ENCODE measurements at regions not wholly inside any gene's neighbourhood (a gene's known extent, or its start where the extent isn't known, plus 50 kb on each side); places are given as distances from the start of the nearest gene placed in this dataset.
"Not testable (repeated sequence)": the region's sequence is repeated elsewhere in the genome, so short reads cannot be mapped to it uniquely, and the experiment has no call there.

DNA sequence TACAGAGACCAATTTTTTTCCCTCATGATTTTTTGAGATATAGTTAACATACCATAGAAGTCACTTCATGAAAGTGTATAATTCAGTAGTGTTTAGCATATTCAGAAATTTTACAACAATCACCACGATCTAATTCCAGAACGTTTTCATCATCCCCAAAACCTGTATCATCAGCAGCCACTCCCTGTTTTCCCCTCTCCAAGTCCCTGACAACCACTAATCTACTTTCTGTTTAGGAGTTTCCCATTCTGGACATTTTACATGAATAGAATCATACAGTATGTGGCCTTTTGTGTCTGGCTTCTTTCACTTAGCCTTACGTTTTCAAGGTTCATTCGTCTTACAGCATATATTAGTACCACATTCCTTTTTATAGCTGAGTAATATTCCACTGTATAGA lies 204.2 kb upstream of the PLD5 start:
- no peak for DNase-seq

DNA sequence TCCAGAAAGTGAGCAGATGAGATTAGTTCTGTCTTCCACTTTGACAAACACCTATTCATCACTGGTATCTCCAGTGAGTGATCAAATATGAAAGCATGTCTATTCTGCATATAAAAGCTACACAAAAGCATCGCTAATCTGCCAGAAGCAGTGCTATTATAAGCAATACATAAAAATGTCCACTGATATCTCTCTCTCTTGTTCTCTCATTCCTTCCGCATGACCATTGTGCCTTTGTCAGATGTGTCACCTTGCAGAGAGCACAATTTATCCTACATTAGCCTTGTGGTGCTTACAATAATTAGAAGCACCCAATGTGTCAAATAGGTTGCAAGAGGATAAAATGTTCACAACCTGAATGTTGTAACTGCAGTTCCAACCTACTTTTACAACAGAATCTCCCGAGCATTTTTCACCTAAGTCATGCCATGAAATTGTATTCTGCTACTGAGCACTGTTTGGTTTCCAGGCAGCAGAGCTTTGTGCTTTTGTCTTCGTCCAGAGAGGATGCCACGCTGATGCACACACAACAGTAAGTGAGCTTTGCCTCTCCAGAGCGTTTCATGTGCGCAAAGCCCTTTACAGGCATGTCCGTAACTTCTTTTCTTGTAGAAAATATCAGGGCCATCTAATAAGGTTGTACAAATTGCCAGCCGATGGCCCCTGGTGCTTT lies 198.7 kb upstream of the PLD5 start:
- no peak for DNase-seq

DNA sequence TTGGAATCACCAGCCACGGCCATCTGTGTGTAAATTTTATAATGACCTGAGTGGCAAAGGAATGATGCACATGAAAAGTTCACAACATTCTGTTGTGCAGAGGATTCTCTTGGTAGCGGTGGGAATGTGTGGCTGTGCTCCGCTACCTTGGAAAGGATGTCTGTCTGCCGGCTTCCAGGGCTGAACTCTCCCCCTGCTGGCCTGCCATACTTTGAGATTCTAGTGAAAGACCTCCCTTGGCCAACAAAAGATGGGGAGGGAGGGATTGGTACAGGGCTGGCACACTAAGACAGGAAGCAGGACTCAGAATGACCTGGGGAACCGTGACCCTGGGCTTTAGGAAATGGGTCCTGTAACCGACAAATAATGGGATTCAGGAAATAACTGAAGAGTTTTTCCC lies 194.5 kb upstream of the PLD5 start:
- no peak for DNase-seq

DNA sequence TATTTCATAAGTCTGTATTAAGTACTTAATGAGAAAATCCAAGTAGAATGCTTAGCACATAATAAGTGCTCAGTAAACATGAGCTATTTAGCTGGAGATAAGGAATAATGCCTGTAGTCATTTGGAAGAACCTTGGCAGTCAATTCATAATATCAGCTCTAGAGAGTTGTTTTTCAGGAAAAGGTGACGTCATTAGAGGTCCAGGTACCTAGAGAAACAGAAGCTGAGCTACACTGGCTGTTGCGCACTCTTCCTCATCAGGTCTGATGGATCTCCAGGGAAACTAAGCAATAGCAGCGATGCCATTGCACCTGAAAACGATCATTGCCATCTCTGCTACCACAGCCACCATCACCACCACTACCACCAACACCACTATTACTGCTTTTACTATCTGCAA lies 187.8 kb upstream of the PLD5 start:
- DNase-seq, result no peak

DNA sequence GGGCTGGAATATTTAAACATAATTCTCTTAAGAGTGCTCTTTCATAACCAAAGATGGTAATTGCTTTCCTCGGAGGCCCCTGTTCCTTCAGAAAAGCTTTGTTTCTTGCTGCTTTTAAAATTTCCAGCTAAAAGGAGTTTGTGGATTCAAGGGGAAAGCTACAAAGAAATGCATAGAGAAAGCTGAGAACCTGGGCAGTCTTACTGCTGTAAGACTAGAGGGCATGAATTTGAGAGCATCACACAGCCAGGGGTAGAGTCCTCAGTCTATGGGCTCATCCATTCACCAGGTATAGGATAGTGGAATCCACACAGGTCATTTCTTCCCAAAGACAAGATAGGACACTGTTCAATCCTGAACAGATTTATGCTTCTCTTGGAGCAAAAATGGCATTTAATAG lies 186.3 kb upstream of the PLD5 start:
- DNase-seq, result no peak

DNA sequence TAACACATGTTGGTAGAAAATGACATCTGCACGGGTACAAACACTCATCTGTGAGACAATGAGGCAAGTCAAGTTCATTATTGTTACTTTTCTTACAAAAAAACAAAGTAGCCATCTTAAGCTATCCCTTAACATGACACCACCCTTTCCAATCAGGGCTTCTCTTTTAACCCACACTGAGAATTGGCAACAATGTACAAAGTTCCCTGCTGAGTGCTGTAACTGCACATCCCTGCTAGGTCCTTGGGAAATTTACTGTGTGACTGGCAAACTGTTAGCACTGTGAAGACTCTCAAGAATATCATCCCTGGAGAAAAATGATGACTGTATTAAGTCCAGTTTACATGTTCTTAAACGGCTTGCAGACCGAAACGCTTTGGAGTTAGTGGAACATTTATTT lies 185.8 kb upstream of the PLD5 start:
- DNase-seq, result no peak

DNA sequence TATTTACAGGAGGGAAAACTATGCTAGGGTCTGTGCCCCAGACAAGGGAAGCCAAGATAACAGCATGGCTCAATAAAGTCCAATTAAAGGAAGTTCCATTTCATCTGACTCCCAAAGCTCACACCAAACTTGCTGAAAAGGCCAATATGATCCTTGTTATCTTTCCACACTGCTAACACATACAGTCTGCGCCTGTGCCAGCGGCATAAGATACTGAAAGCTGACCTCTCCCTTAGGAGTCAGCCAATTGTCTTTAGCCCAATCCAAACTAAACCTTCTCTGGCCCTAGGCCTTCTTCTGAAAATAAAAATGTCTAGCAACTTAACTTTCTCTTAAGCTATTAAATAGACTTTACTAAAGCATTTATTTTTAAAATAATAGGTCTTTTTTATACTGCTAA lies 179.0 kb upstream of the PLD5 start:
- DNase-seq, result no peak

DNA sequence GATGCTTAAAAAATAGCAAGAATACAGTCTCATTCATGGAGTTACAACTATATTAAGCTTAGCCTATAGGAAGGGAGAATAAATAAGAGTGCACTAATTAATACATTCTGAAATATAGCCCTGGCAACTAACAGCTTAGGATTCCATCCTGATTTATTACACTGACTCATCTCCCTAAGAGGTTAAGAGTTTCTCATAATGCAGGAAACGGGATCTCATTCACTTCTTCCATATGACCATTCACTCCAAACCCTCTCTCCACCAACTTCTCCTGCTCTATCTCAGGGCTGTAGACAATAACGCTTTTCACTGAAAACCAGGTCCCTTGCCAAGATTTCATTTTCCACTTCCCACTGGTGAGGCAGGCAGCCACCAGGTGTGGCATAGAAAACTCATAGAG lies 168.5 kb upstream of the PLD5 start:
- peak; percentile 24 for DNase-seq

DNA sequence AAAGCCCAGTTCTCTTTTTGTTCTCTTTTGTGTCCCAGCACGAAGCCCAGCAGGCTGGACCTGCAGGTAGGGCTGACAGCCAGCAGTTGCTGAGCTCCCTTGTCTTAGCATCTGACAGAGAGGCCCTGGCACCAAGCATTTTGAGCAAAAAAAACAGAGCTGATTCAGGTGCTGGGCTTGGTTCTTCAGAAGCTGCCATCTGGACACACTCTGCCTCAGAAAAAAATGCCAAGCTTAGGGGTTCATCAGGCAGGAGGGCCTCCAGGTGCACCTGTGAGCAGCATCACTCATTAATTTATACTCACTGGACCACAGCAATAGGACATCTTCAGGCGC lies 167.1 kb upstream of the PLD5 start:
- DNase-seq, result no peak

DNA sequence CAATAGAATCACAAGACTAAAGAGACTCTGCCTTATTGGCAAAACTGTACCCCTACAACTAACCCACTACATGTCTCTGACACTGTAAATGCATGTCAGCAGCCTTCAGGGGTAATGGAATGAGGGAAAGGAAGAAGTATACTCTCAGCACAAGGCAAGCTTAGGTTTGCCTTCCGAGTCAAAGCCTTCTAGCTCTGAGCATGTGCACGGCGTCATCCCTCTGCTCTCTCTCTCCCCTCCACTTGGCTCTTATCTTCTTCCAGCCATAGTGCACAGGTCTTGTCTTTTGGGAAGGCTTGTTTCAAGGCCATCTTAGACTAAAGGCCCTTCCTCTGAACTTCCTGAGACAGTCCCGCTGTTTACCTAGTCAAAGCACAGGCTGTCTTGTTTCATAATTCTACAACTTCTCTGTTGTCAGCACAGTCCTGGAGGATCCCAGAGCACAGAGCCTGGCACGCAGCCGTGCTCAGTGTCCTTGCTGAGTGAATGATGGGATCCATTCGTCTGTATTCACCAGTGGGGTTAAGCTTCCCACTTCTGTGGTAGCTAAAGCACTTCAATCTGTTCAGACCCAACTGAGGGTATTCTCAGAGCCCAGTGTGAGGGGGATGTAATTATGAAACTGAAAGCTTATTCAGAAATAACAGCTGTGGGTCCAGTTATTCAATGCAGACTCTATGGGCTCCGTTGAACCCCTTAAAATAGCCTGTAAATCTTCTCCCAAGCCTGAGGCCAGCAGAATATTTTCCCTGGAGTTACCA lies 166.5 kb upstream of the PLD5 start:
- no peak for DNase-seq

DNA sequence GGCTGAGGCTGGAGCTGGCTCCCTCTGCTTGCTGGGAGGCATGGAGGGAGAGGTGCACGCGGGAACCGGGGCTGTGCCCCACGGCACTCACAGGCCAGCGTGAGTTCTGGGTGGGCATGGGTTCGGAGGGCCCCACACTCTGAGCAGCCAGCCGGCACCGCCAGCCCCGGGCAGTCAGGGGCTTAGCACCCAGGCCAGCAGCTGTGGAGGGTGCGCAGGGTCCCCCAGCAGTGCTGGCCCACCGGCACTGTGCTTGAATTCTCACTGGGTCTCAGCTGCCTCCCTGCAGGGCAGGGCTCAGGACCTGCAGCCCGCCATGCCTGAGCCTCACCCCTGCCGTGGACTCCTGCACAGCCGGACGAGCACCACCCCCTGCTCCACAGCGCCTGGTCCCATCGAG lies 164.9 kb upstream of the PLD5 start:
- DNase-seq, result no peak

DNA sequence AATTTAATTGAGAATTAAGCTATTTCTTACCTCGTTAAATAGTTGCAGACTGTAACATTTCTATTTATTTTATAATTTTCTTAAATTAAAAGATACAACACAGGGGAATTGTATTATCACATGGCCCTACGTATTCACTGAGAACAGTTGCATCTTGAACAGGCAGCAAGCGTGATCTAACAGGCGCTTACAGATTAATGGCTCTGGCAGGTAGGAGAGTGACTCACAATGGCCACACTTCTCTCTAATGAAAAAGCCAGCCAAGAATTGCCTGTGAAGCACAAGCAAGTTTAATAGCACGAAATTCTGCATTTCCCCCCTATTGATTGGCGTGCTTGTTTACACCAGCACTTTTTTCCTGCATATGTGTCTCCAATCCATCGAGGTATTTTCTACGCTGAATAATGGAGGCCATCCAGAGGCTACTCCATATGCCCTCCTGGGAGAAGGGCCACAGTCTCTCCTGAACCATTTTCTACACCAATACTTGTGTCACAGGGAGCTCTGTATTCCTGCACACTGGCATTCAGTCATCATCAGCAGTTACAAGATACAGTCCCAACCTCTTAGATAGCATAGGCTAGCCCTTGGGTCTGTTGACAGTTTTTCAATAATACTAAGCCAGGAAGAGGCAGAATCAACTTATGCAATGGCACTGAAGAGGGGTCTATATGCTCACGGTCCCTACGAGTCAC lies 150.6 kb upstream of the PLD5 start:
- DNase-seq, result no peak

DNA sequence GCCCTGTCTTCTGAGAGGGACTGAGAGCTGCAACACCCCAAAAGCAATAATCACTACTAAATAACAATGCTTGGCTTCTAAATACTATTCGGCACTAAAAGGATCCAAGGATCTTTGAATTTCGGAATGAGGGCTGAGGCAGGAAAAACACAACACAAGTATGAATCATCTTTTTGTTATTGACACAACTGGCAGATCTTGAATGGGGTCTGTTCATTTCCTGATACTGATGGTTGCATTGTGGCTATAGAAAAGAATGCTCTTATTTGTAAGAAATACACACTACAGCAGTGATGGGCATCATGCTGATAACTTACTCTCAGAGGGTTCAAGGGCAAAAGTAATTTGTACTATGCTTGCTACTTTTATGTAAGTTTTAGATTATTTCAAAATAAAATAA lies 149.2 kb upstream of the PLD5 start:
- no peak for DNase-seq

DNA sequence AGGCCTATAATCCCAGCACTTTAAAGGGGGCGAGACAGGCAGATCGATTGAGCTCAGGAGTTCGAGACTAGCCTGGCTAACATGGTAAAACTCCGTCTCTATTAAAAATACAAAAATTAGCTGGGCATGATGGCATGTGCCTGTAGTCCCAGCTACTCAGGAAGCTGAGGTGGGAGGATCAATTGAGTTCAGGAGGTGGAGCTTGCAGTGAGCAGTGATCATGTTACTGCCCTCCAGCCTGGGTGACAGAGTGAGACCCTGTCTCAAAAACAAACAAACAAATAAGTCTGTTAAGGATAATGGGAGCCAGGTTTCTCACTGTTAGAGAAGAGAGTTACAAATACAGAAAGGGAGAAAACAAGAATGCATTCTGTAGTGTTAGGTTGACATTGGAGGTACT lies 148.7 kb upstream of the PLD5 start:
- not testable (repeated sequence) for DNase-seq

DNA sequence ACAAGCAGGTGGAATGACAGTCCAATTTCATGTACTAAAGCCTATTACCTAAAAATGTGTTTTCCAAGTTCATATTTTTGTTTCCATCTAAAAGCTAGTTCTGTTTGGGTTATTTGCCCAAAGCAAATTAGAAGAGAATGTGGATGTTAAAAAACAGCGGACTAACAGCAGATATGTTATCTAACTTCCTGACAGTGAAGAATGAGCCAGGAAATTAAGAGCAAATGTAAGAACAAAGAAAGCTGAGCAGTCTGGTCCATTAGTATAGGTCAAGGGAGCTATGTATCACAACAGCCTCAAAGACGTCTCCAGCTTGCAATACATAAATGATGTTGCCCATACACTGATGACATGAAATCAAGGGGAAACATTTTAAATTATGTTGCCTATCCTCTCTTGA lies 145.5 kb upstream of the PLD5 start:
- no peak for DNase-seq

DNA sequence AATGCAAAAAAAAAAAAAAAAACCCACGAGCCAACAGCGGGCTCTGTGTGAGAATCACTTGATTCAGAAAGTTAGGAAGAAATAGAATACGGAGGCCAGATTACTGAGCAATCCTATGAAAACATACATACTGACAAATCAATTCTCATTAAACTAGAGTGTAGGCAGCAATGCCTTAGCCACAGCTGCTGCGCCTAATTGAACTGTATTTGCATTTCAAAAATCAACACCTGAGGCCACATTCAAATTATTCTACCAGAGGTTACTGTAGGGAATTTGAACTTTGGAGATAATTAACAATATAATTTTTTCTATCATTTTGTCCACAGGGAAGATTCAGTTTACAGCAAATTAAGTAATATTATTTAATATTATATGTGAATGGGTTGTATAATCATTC lies 138.4 kb upstream of the PLD5 start:
- DNase-seq, result no peak

DNA sequence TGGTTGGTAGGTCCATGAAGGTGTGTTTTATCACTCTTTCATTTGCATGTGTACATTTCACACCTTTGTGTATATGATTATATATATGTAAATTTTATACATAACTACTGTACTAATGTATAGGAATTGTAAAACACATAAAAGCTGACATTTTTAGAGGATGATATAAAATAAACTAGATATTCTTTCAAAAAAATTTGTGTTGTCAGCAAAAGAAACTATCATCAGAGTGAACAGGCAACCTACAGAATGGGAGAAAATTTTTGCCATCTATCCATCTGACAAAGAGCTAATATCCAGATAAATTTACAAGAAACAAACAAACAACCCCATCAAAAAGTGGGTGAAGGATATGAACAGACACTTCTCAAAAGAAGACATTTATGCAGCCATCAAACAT lies 129.3 kb upstream of the PLD5 start:
- not testable (repeated sequence) for DNase-seq

DNA sequence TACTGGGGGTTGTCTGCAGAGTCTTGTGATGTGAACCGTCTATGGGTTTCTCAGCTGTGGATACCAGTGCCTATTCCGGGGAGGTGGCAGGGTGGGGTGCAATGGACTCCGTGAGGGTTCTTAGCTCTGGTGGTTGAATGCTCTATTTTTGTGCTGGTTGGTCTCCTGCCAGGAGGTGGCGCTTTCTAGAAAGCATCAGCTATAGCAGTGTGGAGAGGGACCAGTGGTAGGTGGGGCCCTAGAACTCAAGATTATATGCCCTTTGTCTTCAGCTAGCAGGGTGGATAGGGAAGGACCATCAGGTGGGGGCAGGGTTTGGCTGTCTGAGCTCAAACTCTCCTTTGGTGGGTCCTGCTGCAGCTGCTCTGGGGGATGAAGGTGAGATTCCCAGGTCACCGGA lies 127.3 kb upstream of the PLD5 start:
- DNase-seq, result peak; percentile 0

DNA sequence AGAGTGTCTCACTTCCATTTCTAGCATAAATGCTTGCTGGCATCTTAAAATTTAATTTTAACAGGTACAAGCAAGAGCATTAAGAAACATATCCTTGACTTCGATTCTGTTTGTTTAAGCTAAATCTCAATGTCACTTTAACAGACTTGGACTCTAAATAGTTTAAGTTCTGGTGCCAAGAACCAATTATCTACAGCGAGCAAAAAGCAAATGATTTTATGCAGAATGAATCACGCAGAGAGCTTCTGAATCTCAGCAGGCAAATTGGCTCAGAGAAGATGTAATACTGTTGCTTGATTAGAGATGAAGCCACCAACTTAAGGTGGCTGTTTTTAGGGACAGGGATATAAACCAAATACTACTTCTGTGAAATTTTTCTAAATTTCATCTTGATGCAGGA lies 117.0 kb upstream of the PLD5 start:
- no peak for DNase-seq

DNA sequence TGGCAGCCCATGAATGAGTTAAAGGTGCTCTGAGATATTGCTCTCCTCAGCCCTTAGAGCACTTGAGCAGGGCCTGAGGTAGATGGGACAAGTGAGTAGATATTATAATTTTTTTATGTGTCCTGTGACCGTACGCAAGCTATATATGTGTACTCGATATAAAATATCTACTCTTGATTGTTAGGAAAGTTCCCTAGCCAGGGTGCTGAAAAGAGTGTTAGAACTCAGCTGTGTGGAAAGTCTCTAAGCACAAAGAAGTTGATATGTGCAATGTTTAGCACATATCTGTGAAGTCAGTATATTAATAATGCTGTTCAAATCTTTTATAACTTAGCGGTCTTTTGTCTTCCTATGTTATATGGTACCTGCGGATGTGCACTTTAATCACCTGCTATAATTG lies 114.6 kb upstream of the PLD5 start:
- DNase-seq, result no peak

DNA sequence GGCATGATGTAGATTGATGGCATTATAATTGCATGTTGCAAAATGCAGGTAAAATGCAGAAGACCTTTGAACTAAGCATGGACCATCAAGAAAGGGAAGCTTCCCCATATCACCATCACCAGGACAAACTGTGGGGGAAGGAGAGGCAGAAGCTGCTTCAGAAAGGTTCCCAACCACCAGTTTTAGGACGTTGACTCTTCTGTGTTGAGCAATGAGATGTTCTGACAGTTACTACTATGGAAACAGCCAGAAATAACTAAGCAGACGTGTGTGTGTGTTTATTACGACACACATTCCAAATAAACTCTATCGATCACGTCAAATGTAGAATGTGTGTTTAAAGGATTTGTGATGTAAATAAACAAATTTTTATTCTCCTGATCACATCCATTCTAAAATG lies 110.2 kb upstream of the PLD5 start:
- no peak for DNase-seq

DNA sequence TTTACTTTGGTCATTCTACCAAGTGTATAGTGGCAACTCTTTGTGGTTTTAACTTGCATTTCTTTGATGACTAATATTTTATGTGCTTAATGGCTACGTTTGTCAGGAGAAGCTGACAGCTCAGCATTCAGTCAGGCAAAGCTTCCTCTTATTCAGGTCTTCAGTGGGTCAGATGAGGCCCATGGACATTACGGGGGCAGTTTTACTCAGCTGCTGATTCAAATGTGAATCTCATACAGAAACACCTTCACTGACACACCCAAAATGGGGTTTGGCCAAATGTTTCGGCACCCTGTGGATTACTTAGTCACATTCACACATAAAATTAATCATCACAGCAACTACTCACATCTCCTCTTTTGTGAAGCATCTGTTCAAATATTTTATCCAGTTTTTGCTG lies 104.9 kb upstream of the PLD5 start:
- no peak for DNase-seq

DNA sequence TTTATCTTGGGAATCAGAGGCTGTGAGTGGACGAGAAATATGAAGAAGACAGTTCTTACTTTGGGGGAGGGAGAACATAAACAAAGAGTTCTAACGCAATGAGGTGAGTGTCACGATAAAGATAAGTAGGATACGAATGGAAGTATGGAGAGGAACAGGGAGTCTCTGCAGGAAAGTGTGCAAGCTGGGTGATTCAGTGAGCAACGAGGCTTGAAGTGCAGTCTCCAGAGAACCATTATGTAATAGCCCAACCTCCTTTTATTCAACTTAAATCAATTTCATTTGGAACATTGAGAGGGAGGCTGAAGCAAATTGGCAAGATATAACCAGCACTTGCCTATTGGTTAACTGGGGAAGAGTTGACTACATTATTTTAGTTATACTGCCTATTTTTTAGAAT lies 99.3 kb upstream of the PLD5 start:
- DNase-seq, result no peak

DNA sequence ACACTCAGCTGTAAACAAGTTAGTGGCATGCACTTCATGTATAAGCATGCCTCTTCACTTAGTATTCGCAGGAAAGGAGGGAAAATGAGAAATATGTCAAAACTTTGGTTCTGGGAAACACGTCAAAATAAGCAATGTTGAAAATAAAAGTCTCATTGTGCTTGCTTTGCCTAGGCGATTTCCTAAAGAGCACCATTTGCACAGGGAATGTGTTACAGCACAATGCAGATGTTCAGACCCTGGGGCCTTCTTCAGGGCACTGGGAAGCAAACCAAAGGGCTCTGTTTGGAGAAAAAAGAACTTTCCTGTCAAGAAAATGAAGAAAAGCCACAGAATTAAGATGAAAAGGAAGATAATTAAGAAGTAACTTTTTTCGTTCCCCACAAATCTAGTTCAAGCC lies 98.6 kb upstream of the PLD5 start:
- DNase-seq, result no peak
